Tibial nerve (tissue), 4 donors: ENCODE measurements at regions not wholly inside any gene's neighbourhood (a gene's known extent, or its start where the extent isn't known, plus 50 kb on each side); places are given as distances from the start of the nearest gene placed in this dataset.

Source experiments
- CTCF ChIP-seq, 5 experiments: fragments of 200-600 bp in 3 of 5; fragments of 450-650 bp in 2 of 5; sonication (generic) in 3 of 5; IDR thresholded peaks; one replicate each; pipeline ENCODE4 v1.5.1; 2016 to 2019; ENCODE audit warnings: antibody characterized with exemption in 5 of 5, mild to moderate bottlenecking in 3 of 5, moderate library complexity in 2 of 5
- EP300 ChIP-seq, 2 donors: sonication (generic); formaldehyde crosslinking; IDR thresholded peaks; one replicate each; pipeline ENCODE4 v1.6.1; 2017; ENCODE audit warnings: antibody characterized with exemption in 2 of 2, mild to moderate bottlenecking in 1 of 2
- POLR2A ChIP-seq, 2 donors: fragments of 450-650 bp; IDR thresholded peaks; one replicate each; pipeline ENCODE4 v1.6.1; 2017; ENCODE audit warnings: antibody characterized with exemption in 2 of 2, mild to moderate bottlenecking in 2 of 2, moderate library complexity in 2 of 2

GRCh38 chr9:11158676-11159075 is 545.9 kb upstream of the PTPRD start:
- no peak for TF ChIP-seq CTCF (IDR thresholded peaks at IDR 0.05)
- no peak for TF ChIP-seq POLR2A (IDR thresholded peaks at IDR 0.05)
- TF ChIP-seq EP300 (IDR thresholded peaks at IDR 0.05), result no peak
